Retinal pigment epithelial cell (primary cell): ENCODE measurements at regions not wholly inside any gene's neighbourhood (a gene's known extent, or its start where the extent isn't known, plus 50 kb on each side); places are given as distances from the start of the nearest gene placed in this dataset.

ENCODE experiments used
- DNase-seq: peaks from one replicate; pipeline ENCODE4 v3.0.0-alpha.2; 2010; ENCODE audit warnings: low read depth
- H3K4me3 ChIP-seq: 2 replicates; pipeline ENCODE4 v1.5.1; 2011; ENCODE audit warnings: mild to moderate bottlenecking, low read length, control low read depth, moderate library complexity
- TF ChIP-seq, protein P1 (sequence below): conservative IDR thresholded peaks from 2 replicates; pipeline ENCODE4 v1.5.1; 2011; ENCODE audit warnings: low read depth, low read length, control low read depth, inconsistent platforms

DNA sequence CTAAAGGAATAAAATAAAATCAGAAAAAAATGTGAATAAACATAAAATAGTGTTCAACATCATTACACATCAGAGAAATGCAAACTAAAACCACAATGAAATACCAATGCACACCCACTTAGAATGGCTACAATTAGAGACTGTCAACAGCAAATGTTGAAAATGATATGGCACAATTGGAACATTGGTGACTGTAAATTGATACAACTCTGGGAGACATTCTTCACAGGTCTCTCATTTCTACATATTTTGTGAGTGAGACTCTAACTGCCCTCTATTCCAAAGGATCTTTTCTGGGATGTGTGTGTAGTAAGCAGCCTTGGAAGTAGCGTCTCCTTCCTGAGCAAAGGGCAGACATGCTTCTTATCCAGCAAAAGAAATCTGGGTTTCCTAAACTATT lies 323.0 kb downstream of the FBXO15 start:
- DNase-seq = no peak
- TF ChIP-seq, protein P1, sequence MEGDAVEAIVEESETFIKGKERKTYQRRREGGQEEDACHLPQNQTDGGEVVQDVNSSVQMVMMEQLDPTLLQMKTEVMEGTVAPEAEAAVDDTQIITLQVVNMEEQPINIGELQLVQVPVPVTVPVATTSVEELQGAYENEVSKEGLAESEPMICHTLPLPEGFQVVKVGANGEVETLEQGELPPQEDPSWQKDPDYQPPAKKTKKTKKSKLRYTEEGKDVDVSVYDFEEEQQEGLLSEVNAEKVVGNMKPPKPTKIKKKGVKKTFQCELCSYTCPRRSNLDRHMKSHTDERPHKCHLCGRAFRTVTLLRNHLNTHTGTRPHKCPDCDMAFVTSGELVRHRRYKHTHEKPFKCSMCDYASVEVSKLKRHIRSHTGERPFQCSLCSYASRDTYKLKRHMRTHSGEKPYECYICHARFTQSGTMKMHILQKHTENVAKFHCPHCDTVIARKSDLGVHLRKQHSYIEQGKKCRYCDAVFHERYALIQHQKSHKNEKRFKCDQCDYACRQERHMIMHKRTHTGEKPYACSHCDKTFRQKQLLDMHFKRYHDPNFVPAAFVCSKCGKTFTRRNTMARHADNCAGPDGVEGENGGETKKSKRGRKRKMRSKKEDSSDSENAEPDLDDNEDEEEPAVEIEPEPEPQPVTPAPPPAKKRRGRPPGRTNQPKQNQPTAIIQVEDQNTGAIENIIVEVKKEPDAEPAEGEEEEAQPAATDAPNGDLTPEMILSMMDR = no peak
- no peak overlapping the region for H3K4me3 ChIP-seq

- no peak for DNase-seq
- H3K4me3 ChIP-seq = no peak overlapping the region
- TF ChIP-seq, protein P1 = no peak
These were observed 335.2 kb downstream of the FBXO15 start for GRCh38 chr18:73812423-73812822.

- no peak for DNase-seq
- TF ChIP-seq, protein P1 = no peak
- no peak overlapping the region for H3K4me3 ChIP-seq
These were observed 340.0 kb downstream of the FBXO15 start for GRCh38 chr18:73807551-73808192.

DNA sequence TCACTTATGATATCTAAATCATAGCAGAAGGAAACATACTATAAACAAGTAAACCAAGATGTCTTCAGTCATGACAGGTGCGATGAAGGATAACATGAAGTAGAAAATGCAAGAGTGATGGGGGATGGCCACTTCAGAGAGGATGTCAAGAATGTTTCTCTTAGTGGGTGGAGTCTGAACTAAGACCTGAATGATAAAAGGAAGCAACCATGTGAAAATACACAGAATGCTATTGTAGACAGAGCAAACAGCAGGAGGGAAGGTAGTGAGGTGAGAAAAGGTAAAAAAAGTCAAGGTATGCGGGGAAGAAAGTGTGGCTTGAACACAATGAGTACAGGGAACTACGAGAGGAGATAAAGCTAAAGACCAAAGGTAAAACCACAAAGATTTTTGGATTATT lies 341.6 kb downstream of the FBXO15 start:
- TF ChIP-seq, protein P1 = no peak
- DNase-seq = no peak
- H3K4me3 ChIP-seq = no peak overlapping the region

DNA sequence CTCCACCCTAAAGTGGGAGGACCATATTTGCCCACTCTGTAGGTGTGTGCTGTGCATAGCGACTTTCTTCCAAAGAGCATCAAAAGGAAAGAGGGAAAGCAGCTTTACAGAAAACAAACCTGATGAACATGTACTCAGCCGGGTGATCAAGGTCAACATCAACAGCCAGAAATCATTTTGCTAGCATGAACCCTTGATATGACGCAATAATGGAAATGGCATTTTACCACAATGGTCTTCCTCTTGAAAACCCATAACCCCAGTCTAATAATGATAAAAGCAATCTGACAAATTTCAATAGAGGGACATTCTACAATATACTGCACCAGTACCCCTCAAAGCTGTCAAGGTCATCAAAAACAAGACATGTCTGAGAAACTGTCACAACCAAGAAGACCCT lies 350.2 kb downstream of the FBXO15 start:
- DNase-seq = no peak
- TF ChIP-seq, protein P1 = no peak
- no peak overlapping the region for H3K4me3 ChIP-seq

DNA sequence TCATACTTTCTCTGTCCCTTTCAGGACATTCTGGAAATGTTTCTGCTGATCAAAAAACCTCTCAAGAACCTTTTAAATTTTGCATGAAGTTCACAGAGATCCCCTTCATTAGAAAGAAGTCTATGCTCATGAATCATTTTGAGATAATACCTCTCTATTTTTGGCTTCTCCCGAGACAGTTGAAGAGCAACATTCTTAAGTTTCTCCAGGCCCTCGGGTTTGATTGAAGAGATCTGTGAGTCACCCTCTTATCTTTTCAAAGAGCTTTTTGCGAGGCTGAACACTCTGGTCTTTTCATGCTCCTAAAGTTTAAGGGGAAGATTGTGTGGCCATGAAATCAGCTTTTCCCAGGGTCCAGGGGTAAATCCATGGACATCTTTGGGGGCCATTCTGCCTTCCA lies 354.2 kb downstream of the FBXO15 start:
- TF ChIP-seq, protein P1 = no peak
- no peak overlapping the region for H3K4me3 ChIP-seq
- DNase-seq = peak; percentile 20

DNA sequence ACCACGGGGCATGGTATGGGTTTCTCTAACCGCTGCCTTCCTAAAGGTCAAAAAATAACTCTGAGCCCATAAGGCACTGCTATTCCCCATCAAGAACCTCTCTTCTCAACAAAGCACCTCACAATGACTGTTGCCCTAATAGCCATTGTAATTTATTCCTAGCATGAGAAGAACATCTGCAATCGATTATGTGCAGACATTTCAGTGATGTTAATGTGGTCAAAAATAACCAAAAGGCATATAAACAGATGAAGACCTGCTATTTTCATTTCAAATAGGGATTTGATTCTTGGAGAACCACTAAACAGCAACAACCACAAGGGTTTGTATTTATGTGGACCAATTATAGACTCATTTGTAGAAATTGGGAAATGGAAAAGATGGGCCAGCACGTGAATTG lies 356.6 kb downstream of the FBXO15 start:
- H3K4me3 ChIP-seq = no peak overlapping the region
- TF ChIP-seq, protein P1 = no peak
- DNase-seq = no peak
